Ovary (tissue), 3 donors: ENCODE measurements at regions not wholly inside any gene's neighbourhood (a gene's known extent, or its start where the extent isn't known, plus 50 kb on each side); places are given as distances from the start of the nearest gene placed in this dataset.

Experiments
- POLR2A ChIP-seq: fragments of 450-650 bp; IDR thresholded peaks from one replicate; pipeline ENCODE4 v1.6.1; 2017; ENCODE audit warnings: antibody characterized with exemption, mild to moderate bottlenecking, moderate library complexity
- TF ChIP-seq, protein P1 (sequence below), 3 donors: fragments of 450-650 bp in 2 of 3; fragments of 200-600 bp in 1 of 3; IDR thresholded peaks; one replicate each; pipeline versions ENCODE4 v1.5.1 to v1.8.0; 2016 to 2022; ENCODE audit warnings: antibody characterized with exemption in 3 of 3, mild to moderate bottlenecking in 1 of 3
- donor health status: DM: no; HTN: no; CAD: no.

DNA sequence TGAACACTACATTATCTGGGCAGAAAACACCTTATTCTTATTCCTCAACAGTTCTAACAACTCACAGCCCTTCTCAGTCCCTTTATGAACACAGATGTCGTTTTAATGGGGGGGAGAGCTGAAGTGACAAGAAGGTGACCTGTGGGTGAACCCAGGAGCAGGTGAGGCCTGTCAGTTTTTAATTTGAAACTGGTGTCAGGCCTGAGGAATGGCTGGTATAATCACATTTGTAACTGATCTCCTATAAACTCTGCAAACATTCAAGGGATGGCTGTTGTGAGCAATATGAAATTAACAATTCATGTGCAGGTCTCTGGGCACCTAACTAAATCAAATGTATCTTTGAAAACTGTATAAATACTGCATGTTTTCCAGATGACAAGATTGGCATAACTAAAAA is 362.1 kb upstream of the NR5A2 start:
- TF ChIP-seq, protein P1, sequence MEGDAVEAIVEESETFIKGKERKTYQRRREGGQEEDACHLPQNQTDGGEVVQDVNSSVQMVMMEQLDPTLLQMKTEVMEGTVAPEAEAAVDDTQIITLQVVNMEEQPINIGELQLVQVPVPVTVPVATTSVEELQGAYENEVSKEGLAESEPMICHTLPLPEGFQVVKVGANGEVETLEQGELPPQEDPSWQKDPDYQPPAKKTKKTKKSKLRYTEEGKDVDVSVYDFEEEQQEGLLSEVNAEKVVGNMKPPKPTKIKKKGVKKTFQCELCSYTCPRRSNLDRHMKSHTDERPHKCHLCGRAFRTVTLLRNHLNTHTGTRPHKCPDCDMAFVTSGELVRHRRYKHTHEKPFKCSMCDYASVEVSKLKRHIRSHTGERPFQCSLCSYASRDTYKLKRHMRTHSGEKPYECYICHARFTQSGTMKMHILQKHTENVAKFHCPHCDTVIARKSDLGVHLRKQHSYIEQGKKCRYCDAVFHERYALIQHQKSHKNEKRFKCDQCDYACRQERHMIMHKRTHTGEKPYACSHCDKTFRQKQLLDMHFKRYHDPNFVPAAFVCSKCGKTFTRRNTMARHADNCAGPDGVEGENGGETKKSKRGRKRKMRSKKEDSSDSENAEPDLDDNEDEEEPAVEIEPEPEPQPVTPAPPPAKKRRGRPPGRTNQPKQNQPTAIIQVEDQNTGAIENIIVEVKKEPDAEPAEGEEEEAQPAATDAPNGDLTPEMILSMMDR (IDR thresholded peaks at IDR 0.05) = no peak
- TF ChIP-seq POLR2A = no peak
